GM23338 (cell line): ENCODE measurements at regions not wholly inside any gene's neighbourhood (a gene's known extent, or its start where the extent isn't known, plus 50 kb on each side); places are given as distances from the start of the nearest gene placed in this dataset.

Source experiments
- ATAC-seq: fragments of 200-7000 bp; cut with Tn5 transposase; 3 replicates; pipeline ENCODE4 v1.9.1; 2020
- DNase-seq: peaks from one replicate; pipeline ENCODE4 v3.0.0-alpha.2; 2015; ENCODE audit warnings: low spot score
- H2AFZ ChIP-seq: fragments of 200-600 bp; sonication (generic); 2 replicates; pipeline ENCODE4 v1.8.0; 2016; ENCODE audit warnings: antibody characterized with exemption, mild to moderate bottlenecking, moderate library complexity
- H3F3A ChIP-seq: fragments of 200-600 bp; sonication (generic); replicated peaks from 2 replicates; pipeline ENCODE4 v1.8.0; 2017; ENCODE audit warnings: antibody characterized with exemption, mixed run types, low read depth
- H3K27ac ChIP-seq: fragments of 200-600 bp; sonication (generic); 2 replicates; pipeline ENCODE4 v1.6.1; 2016; ENCODE audit warnings: low read depth
- H3K27me3 ChIP-seq: fragments of 200-600 bp; sonication (generic); 2 replicates; pipeline ENCODE4 v1.8.0; 2016; ENCODE audit warnings: mild to moderate bottlenecking, mixed run types, moderate library complexity; ENCODE audit not compliant: insufficient read depth
- H3K36me3 ChIP-seq: fragments of 200-600 bp; sonication (generic); 2 replicates; pipeline ENCODE4 v1.8.0; 2016; ENCODE audit warnings: mild to moderate bottlenecking; ENCODE audit not compliant: insufficient read depth
- H3K4me1 ChIP-seq: fragments of 200-600 bp; sonication (generic); 2 replicates; pipeline ENCODE4 v1.8.0; 2016; ENCODE audit warnings: mild to moderate bottlenecking, moderate library complexity; ENCODE audit not compliant: insufficient read depth
- H3K4me2 ChIP-seq: fragments of 200-600 bp; sonication (generic); 2 replicates; pipeline ENCODE4 v1.7.1; 2017; ENCODE audit warnings: mixed run types
- H3K4me3 ChIP-seq: fragments of 200-600 bp; sonication (generic); 2 replicates; pipeline ENCODE4 v1.6.1; 2016; ENCODE audit warnings: mixed run types
- H3K79me2 ChIP-seq: fragments of 200-600 bp; sonication (generic); replicated peaks from 2 replicates; pipeline ENCODE4 v1.8.0; 2017; ENCODE audit warnings: mild to moderate bottlenecking; ENCODE audit not compliant: insufficient read depth
- H3K9me2 ChIP-seq: fragments of 200-600 bp; sonication (generic); 2 replicates; pipeline ENCODE4 v1.8.0; 2017; ENCODE audit not compliant: insufficient read depth
- H4K20me1 ChIP-seq: fragments of 200-600 bp; sonication (generic); replicated peaks from 2 replicates; pipeline ENCODE4 v1.8.0; 2017; ENCODE audit warnings: mild to moderate bottlenecking; ENCODE audit not compliant: insufficient read depth
- H3K27ac Mint-ChIP-seq: 2 replicates; pipeline ENCODE4 v1.8.0; 2020; ENCODE audit warnings: inconsistent platforms, mild to moderate bottlenecking, moderate library complexity, mixed read lengths
- H3K27me3 Mint-ChIP-seq: 3 replicates; pipeline ENCODE4 v1.8.0; 2022; ENCODE audit warnings: low read depth, mild to moderate bottlenecking, moderate library complexity, mixed read lengths, inconsistent platforms; ENCODE audit not compliant: insufficient read depth, poor library complexity
- H3K36me3 Mint-ChIP-seq: 3 replicates; pipeline ENCODE4 v1.8.0; 2021; ENCODE audit warnings: low read depth, mild to moderate bottlenecking, inconsistent platforms, moderate library complexity, mixed read lengths
- H3K4me1 Mint-ChIP-seq: 3 replicates; pipeline ENCODE4 v1.8.0; 2020; ENCODE audit warnings: mild to moderate bottlenecking, inconsistent platforms, mixed read lengths
- H3K4me3 Mint-ChIP-seq: 3 replicates; pipeline ENCODE4 v1.8.0; 2021; ENCODE audit warnings: moderate library complexity, mild to moderate bottlenecking, inconsistent platforms, mixed read lengths
- H3K9me3 Mint-ChIP-seq: 3 replicates; pipeline ENCODE4 v1.8.0; 2020; ENCODE audit warnings: moderate library complexity, mild to moderate bottlenecking, inconsistent platforms, mixed read lengths
- CREB1 ChIP-seq: fragments of 250-450 bp; sonication (Bioruptor Pico); IDR thresholded peaks from 2 replicates; pipeline ENCODE4 v1.5.0; 2020; ENCODE audit warnings: low read depth, mild to moderate bottlenecking, moderate library complexity
- CTCF ChIP-seq, 2 experiments: fragments of 200-600 bp in 1 of 2; sonication (generic) in 1 of 2; conservative IDR thresholded peaks; 2 replicates each; pipeline versions ENCODE4 v1.5.1 to v1.6.1; 2016 to 2017; ENCODE audit warnings: antibody characterized with exemption in 2 of 2, low read depth in 2 of 2, mild to moderate bottlenecking in 2 of 2, moderate library complexity in 1 of 2
- ETS1 ChIP-seq: IDR thresholded peaks from 2 replicates; pipeline ENCODE4 v1.6.1; 2016; ENCODE audit warnings: antibody characterized with exemption
- EZH2 ChIP-seq: fragments of 200-600 bp; sonication (generic); IDR thresholded peaks from one replicate; pipeline ENCODE4 v1.8.0; 2017; ENCODE audit warnings: antibody characterized with exemption, mild to moderate bottlenecking, low read depth; ENCODE audit not compliant: unreplicated experiment
- EZH2phosphoT487 ChIP-seq: fragments of 200-600 bp; sonication (generic); IDR thresholded peaks from one replicate; pipeline ENCODE4 v1.8.1; 2018; ENCODE audit warnings: antibody characterized with exemption; ENCODE audit not compliant: unreplicated experiment
- JUNB ChIP-seq: IDR thresholded peaks from one replicate; pipeline ENCODE4 v1.6.1; 2016; ENCODE audit warnings: antibody characterized with exemption; ENCODE audit not compliant: unreplicated experiment
- NANOG ChIP-seq: IDR thresholded peaks from 2 replicates; pipeline ENCODE4 v1.6.1; 2016; ENCODE audit warnings: antibody characterized with exemption, borderline replicate concordance
- POLR2AphosphoS5 ChIP-seq: IDR thresholded peaks from 2 replicates; pipeline ENCODE4 v1.6.1; 2016; ENCODE audit warnings: antibody characterized with exemption, low read depth
- REST ChIP-seq: IDR thresholded peaks from one replicate; pipeline ENCODE4 v1.6.1; 2018; ENCODE audit warnings: antibody characterized with exemption; ENCODE audit not compliant: unreplicated experiment
- STAT1 ChIP-seq: IDR thresholded peaks from one replicate; pipeline ENCODE4 v1.6.1; 2016; ENCODE audit warnings: antibody characterized with exemption; ENCODE audit not compliant: unreplicated experiment
- ZNF114 ChIP-seq: fragments of 250-450 bp; sonication (Bioruptor Pico); IDR thresholded peaks from 2 replicates; pipeline ENCODE4 v1.5.0; 2020; ENCODE audit warnings: mild to moderate bottlenecking, moderate library complexity
- ZNF331 ChIP-seq: fragments of 250-450 bp; sonication (Bioruptor Pico); IDR thresholded peaks from 2 replicates; pipeline ENCODE4 v1.5.0; 2020; ENCODE audit warnings: low read depth, mild to moderate bottlenecking, moderate library complexity
- ZNF462 ChIP-seq: fragments of 250-450 bp; sonication (Bioruptor Pico); IDR thresholded peaks from 2 replicates; pipeline ENCODE4 v1.5.0; 2020; ENCODE audit warnings: mild to moderate bottlenecking, moderate library complexity

GRCh38 chr18:15005313-15006130 lies 257.6 kb downstream of the ANKRD30B start:
- TF ChIP-seq CTCF (conservative IDR thresholded peaks at IDR 0.05; ENCODE audit: low read depth in 2 of 2) (no peak), JUNB (no peak), STAT1 (no peak), EZH2phosphoT487 (no peak), CREB1 (CRISPR knock-in tag) (no peak), ZNF462 (CRISPR knock-in tag) (no peak), ZNF331 (no peak), ZNF114 (CRISPR knock-in tag) (no peak), POLR2AphosphoS5 (no peak), EZH2 (no peak), NANOG (no peak), ETS1 (no peak), REST (no peak)
- no peaks in the 10 kb centered on the region for H3K4me1 Mint-ChIP-seq

More at GRCh38 chr18:15005313-15006130, 257.6 kb downstream of the ANKRD30B start:
- Histone ChIP-seq H3K9me2 (no peaks in the 10 kb centered on the region), H3K4me3 (no peak overlapping the region), H2AFZ (no peak overlapping the region), H3K27me3 (no peaks in the 10 kb centered on the region), H3K27ac (no peak overlapping the region), H3F3A (no peaks in the 10 kb centered on the region), H3K4me2 (no peak overlapping the region), H3K4me1 (no peaks in the 10 kb centered on the region), H3K79me2 (no peaks in the 10 kb centered on the region), H3K36me3 (no peaks in the 10 kb centered on the region), H4K20me1 (no peaks in the 10 kb centered on the region)
- Mint-ChIP-seq H3K36me3 (peaks cover 9% of the 10 kb centered on the region; the same call in 2 of the 3 replicates), H3K27ac (no peak overlapping the region), H3K27me3 (peaks cover 3% of the 10 kb centered on the region), H3K9me3 (peaks cover 41% of the 10 kb centered on the region), H3K4me3 (no peak overlapping the region)
- ATAC-seq (no peak), DNase-seq (no peak)
